NOMO-1 treated with dmso at 0.1 percent for 144 hours (cell line): ENCODE measurements at regions not wholly inside any gene's neighbourhood (a gene's known extent, or its start where the extent isn't known, plus 50 kb on each side); places are given as distances from the start of the nearest gene placed in this dataset.
"Not testable (repeated sequence)": the region's sequence is repeated elsewhere in the genome, so short reads cannot be mapped to it uniquely, and the experiment has no call there.

ENCODE experiments used
- DNase-seq: peaks from one replicate; lab custom pipeline; 2025; ENCODE audit not compliant: unreplicated experiment; lab: John Stamatoyannopoulos, UW

- DNase-seq = not testable (repeated sequence)
These were observed 262.5 kb downstream of the SMARCA2 start for GRCh38 chr9:2277644-2278043.

DNA sequence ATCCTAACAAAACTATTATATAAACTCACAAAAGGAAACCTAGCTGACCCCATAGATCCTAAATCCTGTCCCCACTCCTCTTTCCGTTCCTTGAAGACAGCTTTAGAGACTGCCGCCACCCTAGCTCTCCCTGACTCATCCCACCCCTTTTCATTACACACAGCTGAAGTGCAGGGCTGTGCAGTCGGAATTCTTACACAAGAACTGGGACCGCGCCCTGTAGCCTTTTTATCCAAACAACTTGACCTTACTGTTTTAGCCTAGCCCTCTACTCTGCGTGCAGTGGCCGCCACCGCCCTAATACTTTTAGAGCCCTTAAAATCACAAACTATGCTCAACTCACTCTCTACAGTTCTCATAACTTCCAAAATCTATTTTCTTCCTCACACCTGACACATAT lies 264.0 kb downstream of the SMARCA2 start:
- DNase-seq = not testable (repeated sequence)

DNA sequence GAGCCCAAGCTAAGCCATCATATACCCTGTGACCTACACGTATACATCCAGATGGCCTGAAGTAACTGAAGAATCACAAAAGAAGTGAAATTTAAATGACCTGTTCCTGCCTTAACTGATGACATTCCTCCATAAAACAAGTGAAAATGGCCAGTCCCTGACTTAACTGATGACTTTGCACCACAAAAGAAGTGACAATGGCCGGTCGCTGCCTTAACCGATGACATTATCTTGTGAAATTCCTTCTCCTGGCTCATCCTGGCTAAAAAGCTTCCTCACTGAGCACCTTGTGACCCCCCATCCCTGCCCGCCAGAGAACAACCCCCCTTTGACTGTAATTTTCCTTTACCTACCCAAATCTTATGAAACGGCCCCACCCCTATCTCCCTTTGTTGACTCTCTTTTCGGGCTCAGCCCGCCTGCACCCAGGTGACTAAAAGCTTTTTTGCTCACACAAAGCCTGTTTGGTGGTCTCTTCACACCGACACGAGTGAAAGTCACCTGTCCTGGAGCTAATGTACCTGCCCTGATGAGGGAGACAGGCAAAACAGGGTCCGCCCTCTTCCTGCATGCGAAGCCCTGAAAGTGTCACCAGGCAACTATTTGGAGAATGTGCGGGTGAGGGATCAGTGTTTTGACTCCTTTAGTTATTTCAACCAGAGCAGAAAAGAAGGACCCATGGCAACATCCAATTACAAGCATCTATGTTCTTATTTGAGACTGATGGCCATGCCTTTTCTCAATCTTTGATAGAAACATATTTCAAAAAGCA lies 266.1 kb downstream of the SMARCA2 start:
- DNase-seq = no peak

DNA sequence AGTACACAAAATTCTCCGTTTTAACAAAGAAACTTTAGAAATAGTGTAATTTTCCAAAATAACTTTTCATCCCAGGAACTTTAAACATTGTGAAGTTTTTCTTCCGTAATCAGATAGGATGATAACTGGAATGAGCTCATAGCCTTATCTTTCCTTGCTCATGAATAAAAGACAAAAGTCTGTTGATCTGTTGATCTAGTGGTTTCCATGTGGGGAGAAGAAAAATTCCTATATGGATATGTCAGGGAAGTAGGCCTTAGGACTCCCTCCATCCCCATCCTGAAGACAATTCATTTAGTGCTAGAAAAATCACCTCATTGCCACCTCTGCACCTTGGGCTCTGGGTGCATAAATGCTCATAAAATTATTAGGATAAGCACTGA lies 266.6 kb downstream of the SMARCA2 start:
- no peak for DNase-seq

- DNase-seq = no peak
These were observed 269.6 kb downstream of the SMARCA2 start for GRCh38 chr9:2284770-2285169.

- no peak for DNase-seq
These were observed 270.5 kb downstream of the SMARCA2 start for GRCh38 chr9:2285416-2286332.

DNA sequence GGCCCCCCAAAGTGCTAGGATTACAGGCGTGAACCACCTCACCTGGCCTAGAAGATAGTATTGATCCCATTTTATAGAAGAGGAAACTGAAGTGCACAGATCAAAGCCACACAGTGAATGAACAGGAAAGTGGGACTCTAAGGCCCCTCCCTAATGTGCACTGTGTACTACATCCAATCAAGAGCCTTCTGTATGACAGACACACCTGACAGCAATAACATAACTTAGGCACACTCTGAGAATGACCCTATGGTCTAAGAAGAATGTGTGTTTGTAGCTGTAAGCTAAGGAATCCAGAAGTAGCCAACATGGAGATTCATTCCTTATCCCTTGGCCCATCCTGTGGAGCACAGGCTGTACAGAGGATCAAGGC lies 271.2 kb downstream of the SMARCA2 start:
- DNase-seq = no peak

- no peak for DNase-seq
These were observed 271.8 kb downstream of the SMARCA2 start for GRCh38 chr9:2286825-2287455.

- DNase-seq = no peak
These were observed 273.2 kb downstream of the SMARCA2 start for GRCh38 chr9:2288309-2288708.

DNA sequence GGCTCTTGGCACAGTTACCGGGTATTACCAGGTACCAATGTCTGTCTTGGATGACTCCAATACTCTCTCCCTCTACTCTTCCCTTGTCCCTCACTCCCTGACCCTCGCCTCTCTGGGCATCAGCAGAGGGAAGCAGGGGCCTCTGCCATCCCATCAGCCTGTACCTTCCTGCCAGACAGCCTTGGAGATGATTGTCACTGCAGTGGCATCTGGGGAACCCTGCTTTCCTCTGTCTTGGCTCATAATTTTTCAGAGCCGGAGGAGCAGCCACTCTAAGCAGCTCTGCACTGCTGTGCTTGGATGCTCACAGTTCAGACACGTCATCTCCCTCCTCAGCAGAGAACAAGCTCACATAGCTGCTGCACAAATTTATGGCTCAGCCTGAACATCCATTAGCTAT lies 274.1 kb downstream of the SMARCA2 start:
- no peak for DNase-seq

DNA sequence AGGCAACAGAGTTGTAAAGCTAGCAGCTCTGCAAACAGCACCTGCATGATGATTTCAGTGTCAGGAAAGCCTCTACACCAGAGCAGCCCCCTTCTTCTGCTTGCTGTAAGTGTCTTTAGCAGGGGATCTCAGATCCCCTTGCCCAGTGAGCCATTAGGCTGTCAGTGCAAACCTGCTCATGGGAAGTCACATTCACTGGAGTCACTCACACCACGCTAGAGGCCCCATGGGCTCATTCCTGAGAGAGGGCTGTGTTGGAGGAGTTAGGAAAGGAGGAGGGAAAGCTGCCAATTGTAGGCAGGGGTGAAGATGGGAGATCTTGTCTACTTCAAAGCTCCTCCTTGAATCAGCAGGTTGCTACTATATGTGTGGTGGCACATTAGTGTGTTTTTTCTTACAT lies 275.2 kb downstream of the SMARCA2 start:
- DNase-seq = no peak

GRCh38 chr9:2291980-2292704 lies 277.0 kb downstream of the SMARCA2 start:
- no peak for DNase-seq

- DNase-seq = no peak
These were observed 277.6 kb downstream of the SMARCA2 start for GRCh38 chr9:2292733-2293132.

DNA sequence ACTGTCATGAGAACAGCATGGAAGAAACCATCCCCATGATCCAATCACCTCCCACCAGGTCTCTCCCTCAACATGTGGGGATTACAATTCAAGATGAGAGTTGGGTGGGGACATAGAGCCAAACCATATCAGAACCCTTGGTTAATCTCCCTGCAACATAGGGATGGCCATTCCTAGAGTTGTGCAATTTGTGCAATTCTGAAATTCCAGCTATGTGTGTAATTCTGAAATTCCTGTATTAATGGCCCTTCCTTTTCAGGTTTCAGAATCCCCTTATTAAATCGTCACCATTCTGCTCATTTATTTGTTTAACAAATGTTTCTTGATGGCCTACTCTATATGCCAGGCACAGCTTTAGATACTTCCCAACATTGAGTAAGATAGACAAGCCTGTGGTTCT lies 282.6 kb downstream of the SMARCA2 start:
- DNase-seq = no peak

DNA sequence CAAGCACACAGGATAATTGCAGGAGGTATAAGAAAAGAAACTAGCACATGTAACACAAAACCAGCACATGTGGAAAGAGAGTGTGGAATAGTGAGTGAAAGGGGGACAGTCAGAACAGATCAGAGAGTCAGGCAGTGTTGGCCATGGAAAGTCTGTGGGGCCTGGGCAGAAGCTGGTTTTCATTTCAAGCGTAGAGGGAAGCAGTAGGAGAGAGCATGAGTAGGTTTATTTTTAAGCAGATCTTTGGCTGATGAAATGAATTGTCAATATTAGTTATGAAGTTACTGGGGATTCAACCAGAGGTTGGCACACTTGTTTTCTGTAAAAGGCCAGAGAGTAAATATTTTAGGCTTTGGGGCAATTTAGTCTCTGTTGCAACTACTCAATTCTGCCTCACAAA lies 283.1 kb downstream of the SMARCA2 start:
- no peak for DNase-seq

- DNase-seq = no peak
These were observed 284.2 kb downstream of the SMARCA2 start for GRCh38 chr9:2299156-2299842.

DNA sequence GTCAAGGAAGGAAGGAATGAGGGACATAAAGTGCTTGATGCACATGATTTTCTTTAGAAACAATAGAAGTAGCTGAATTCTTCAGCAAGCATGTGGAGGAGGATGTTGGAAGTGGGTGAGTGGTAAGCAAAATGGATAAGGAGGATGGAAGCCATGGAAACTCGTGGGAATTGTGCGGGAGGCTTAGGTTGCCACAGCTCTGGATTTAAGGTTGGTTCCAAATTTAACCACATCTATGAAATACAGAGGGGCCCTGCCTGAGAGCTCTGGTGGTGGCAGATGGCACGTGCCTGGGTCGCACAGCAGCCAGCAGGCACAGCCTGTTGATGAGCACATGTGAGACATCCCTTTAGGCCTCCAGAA lies 284.7 kb downstream of the SMARCA2 start:
- no peak for DNase-seq

DNA sequence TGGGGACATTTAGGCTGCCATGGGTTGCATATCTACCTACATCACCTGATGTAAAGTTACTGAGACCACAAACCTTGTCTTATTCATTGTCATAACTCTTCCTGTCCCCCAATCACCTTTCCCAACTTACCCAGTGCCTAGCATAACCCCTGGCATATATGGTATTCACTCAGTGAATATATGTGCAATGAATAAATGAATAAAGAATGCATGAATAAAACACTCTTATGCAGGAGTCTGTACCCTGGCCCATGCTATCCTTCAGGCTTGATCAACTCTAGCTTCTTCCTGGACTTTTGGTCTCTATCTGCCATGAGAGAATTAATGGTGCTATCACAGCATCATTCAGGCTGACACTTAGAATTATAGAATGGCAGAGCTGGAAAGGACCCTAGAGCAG lies 285.2 kb downstream of the SMARCA2 start:
- DNase-seq = no peak

- DNase-seq = no peak
These were observed 287.5 kb downstream of the SMARCA2 start for GRCh38 chr9:2302606-2303005.

DNA sequence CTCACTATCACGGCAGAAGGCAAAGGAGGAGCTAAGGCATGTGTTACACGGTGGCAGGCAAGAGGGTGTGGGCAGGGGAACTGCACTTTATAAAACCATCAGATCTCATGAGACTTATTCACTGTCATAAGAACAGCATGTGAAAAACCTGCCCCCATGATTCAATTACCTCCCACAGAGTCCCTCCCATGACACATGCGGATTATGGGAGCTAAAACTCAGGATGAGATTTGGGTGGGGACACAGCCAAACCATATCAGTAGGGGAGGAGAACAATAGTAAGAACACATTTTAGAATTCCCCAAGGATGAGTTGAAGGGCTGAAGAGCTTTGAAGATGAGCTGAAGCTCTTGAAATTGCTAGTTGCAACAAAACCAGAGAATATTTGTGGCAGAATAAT lies 287.9 kb downstream of the SMARCA2 start:
- no peak for DNase-seq

GRCh38 chr9:2307480-2307879 lies 292.3 kb downstream of the SMARCA2 start:
- DNase-seq = no peak
